Kidney capillary endothelial cell (primary cell): ENCODE measurements at regions not wholly inside any gene's neighbourhood (a gene's known extent, or its start where the extent isn't known, plus 50 kb on each side); places are given as distances from the start of the nearest gene placed in this dataset.
"Not testable (repeated sequence)": the region's sequence is repeated elsewhere in the genome, so short reads cannot be mapped to it uniquely, and the experiment has no call there.

ENCODE experiments used
- DNase-seq: peaks from one replicate; pipeline ENCODE4 v3.0.0-alpha.2; 2018; ENCODE audit warnings: low spot score

DNA sequence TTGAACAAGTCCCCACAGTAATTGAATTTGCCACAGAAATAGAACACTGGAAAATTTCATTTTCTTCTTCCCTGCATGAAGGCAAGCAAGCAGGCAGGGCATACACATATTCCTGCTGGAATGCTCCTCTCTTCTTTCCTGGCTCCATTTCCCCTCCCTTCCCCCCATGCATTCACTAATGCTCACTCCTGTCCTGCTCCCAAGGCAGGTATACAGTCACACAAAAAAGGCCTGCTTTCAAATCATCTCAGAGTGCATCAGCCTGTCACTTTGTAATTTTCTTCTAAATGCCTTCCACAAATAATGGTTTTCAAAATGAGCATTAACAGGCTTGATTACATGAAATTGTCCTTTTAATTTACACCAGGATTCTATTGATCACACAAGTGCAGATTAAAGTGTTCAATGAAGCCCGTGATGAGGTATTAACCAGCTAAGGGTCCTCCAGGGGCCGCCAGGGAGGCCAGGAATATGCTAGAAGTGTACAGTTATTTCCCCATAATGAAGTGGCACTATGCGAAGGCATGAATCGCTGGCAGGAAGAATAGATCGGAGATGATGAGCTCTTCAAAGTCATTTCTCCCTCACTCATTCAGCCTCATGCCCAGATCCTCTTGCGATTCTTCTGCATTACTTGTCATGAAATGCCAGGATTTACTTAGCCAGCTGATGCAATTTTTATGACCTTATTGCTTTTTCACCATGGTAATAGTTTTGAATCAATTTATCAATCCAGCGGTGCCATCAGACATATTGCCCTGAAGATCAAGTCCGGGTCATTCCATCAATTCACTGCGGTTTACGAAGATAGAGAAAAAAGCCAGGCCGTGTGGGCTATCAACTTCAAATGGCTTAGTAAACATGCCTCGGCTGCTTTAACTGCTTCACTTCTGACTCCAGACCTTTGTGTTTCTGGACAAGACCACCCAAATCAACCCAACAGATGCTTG lies 243.5 kb downstream of the GPAT3 start:
- DNase-seq, result no peak

DNA sequence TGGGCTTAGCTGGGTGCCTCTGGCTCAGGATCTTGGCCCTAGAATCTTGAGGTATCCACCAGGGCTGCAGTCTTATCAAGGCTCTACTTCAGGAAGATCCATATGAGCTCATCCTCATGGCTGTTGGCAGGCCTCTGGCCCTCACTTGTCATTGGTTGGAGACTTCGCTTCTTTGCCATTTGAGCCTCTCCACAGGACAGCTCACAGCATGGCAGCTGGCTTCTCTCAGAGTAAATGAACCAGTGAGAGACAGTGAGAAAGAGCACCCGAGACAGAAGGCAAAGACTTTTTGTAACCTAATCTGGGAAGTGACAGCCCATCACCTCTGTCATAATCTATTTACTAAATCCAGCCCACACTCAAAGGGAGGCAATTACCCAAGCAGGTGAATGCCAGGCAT lies 236.8 kb downstream of the GPAT3 start:
- no peak for DNase-seq

DNA sequence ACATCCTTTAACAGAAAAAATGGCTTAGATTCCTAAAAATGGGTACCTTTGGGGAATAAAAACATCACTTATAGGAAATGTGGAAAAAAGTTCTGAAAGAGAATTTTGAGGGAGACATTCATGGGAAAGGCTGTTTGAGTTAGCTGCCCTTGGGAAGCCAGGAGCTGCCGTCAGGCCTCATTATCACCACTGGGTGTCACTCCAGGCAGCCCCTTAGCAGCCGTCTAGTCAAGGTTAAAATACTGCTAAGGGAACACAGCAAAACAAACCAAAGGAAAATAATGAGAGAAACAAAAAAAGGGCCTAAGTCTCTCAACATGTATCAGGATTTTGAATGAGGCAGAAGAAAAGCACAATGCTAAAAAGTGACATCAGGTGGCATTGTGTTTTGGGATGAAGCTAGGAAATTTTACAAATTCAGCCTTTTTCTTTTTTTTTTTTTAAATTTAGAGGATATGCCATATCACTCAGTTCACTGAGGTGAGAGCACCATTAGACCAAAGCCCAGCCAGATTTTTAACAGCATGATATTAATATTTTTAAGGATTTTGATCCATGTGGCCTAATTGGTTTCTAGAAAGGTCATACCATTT lies 235.3 kb downstream of the GPAT3 start:
- peak; percentile 23 for DNase-seq

DNA sequence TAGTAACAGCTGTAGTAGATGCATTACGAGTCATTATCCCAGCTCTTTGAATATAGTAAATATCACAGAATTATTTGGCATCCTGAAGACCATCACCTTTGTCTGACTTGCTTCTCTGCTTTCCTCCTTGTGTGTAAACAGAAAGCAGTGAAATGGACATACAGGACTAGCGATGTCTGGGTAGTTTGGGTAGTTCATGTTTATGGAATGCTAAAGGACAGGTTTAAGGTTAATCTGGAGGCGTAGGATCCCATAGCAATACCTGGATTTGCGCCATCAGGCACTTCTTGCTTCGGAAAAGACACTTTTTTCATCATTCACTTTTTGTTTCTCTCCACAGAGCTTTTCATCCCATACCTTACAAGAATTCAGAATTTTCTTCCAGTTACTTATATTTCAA lies 232.2 kb downstream of the GPAT3 start:
- no peak for DNase-seq

DNA sequence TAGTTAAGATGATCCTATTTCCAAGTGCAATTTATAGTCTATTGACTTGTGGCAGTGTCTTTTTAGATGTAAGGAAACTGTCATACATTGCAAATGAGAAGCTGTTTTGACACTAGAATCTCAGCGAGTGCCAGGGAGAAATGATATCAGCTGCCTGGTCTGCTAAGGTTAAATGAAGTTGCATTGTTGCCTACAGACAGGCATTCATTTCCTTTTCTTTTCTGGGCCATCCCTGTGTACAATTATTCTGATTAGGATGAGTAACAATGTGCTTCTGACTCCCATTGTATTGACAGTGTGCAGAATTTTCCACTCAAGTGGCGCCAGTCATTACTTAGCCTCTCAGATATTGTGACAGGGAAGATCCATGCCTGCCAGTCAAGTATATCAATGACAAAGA lies 231.2 kb downstream of the GPAT3 start:
- no peak for DNase-seq

DNA sequence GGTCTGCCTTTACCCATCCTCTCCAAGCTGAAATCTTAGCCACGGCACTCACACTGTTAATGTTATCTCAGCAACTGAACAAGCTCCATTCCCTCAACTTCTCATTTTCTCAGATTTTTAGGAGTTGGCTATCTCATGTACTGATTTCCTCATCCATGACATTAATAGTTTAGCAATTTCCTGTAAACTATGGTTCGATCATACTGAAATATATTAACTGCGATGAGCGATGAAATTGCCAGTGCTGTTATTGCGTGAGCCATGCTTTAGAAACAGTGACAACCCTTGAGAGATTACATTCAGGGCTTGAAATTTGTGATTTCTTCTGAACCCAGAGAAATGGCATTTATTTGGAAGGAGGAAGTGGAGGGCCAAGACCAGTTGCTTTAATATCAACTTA lies 223.7 kb downstream of the GPAT3 start:
- no peak for DNase-seq

DNA sequence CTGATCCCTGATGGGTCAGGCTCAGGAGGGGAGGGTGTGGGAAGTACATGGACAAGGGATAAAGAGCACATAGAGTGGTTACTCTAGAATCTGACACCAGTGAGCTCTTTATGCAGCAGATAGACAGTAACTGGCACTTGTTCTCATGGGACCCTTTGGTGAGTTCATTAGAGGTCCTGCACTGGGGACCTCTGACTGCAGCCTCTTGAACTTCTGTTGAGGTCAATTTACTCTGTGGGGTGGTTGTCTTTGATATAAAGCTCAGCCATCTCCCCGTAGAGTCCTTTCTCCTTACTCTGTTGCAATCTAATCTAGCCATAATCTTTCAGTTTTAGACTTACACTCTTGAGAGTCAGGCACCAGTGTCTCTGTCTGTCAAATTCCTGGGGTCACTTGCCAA lies 222.4 kb downstream of the GPAT3 start:
- no peak for DNase-seq

DNA sequence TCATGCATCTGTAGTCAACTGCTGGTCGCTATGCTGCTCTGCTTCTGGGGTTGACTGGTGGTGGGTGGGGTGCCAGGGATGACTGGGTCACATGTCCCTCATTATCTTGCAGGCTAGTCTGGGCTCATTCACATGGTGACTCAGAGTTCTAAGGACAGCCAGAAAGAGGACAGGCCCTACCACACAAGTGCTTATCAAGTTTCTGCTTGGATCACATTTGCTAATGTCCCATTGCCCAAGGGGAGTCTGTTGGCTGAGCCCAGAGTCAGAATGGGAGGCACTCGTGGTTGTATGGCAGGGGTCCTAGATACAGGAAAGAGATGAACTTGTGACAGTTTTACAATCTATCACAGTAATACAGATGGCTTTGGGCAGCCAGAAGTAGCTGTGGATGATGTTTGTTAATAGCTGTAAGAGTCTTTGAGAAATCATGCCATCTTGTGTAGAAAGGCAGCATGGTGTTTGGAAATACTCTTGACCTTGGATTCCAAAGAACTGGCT lies 221.3 kb downstream of the GPAT3 start:
- no peak for DNase-seq

DNA sequence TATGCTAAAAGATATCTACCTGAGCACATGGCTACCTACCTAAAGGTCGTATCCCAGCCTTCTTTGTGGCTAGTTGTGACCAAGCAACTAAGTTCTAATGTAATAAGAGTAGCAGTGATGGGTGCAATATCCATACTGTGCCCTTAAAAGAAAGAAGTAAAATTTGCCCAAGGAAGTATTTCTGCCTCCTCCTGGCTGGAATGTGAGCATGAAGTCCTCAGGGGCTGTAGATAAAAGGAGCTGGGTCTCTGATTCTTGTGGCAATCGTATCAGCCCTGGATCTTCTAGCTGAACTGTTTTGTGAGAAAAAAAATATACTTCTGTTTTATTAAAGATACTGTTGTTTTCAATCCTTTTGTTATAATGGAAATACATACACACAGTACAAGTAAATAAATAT lies 217.4 kb downstream of the GPAT3 start:
- DNase-seq, result no peak

DNA sequence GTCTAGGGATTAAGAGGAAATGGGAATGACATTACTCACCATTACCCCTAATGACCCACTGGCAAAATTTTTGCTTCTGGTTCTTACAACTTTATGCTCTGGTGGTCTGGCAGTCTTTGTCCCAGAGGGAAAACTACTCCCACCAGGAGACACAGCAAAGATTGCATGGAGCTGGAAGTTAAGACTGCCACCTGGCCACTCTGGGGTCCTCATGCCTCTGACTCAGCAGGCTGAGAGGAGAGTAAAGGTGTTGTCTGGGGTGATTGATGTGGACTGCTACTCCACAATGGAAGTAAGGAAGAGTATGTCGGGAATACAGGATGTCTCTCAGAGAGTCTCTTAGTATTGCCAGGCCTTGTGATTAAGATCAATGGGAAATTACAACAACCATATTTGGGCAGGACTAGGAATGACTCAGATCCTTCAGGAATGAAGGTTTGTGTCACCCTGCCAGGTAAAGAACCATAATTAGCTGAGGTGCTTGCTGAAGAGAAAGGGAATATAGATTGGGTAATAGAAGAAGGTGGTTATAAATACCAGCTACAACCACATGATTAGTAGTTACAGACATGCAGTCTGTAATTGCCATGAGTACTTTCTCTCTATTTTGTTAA lies 215.5 kb downstream of the GPAT3 start:
- no peak for DNase-seq

DNA sequence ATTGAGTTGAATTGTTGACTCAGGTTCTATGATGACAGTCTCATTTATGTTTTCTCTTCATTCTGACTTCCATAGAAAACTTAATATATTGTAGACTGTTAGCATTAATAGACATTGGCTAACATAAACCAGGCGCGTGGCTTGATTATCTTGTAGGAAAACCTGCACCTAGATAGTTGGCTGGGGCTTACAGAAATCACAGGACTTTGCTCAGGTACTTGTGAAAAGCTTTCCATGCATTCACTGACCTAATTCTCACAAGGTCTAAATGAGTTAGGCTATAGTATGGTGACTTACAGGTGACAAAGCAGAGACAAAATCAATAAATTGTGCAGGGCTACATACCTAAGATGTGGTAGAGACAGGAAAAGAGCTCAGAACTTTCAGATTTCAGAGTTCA lies 212.8 kb downstream of the GPAT3 start:
- no peak for DNase-seq

DNA sequence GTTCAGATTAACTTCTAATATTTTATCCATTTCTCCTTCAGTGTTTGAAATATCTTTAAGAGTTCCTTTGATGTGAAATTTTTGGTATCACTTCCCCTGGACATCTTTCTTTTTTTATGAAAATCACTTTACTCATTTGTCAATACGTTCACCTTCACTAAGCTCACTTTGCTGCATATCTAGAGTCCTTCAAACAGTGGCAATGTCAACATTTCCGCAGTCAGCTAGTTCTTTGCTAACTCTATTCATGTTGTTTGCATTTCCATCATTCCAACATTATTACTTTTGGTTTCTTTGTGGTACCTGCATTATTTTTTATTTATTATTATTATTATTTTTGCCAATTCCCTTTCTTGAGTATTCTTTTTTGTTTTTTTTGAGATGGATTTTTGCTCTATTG lies 203.0 kb downstream of the GPAT3 start:
- DNase-seq, result no peak

DNA sequence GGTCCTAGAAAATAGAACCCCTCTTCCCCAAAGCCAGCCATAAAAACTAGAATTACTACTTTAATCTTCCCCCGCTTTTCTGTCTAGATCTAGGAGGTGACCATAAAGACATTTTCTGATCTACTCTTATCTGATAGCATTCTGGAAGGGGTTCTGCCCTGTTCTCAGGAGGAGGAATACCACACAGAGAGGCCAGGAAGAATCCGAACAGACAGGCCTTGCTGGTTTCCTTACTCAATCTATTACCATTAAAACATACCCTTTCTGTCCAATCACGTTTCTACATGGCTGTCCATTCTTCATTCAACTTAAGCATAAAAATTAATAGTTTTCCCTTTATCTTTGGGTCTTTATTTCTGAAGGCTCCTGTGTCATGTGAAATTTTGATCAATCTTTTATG lies 198.7 kb downstream of the GPAT3 start:
- no peak for DNase-seq

DNA sequence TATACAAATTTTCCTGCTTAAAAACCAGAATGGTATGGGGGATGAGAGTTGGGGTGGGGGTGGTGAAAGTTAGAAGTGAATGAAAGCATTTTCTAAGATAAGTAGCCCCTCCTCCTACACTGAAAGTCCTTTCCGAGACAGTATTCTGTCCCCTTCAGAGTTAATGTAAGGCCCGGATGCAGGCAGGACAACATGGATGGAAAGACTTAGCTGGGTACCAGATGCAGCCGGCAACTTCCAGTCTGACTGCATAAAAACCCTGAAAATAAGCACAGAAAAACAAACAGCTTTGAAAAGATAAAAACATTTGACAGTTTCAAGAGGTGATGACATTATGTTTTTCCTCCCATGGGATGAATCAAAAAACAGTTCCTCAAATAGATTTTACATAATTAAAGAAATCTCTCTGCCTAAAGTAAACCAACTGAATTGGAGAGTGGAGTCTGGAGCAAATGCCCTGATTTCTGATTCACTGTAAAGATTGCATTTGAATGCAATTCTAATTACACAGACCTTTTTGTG lies 196.3 kb downstream of the GPAT3 start:
- no peak for DNase-seq

DNA sequence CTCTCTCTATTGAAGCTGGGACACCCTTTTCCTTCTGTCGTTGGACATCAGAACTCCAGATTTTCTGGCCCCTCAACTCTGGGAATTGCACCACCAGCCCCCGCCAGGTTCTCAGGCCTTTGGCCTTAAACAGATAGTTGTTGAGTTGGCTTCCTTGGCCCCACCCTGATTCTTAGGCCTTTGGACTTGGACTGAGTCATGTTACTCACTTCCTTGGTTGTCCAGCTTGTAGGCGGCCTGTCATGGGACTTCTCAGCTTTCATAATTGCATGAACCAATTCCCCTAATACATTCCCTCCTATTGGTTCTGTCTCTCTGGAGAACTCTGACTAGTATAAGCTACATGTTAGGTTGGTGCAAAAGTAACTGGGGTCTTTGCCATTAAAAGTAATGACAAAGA lies 195.7 kb downstream of the GPAT3 start:
- DNase-seq, result peak; percentile 8

DNA sequence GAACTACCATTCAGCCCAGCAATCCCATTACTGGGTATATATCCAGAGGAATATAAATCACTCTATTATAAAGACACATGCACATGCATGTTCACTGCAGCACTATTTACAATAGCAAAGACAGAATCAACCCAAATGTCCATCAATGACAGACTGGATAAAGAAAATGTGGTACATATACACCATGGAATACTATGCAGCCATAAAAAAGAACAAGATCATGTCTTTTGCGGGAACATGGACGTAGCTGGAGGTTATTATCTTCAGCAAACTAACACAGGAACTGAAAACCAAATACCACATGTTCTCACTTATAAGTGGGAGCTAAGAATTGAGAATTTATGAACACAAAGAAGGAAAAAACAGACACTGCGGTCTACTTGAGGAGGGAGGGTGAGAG lies 195.1 kb downstream of the GPAT3 start:
- not testable (repeated sequence) for DNase-seq

DNA sequence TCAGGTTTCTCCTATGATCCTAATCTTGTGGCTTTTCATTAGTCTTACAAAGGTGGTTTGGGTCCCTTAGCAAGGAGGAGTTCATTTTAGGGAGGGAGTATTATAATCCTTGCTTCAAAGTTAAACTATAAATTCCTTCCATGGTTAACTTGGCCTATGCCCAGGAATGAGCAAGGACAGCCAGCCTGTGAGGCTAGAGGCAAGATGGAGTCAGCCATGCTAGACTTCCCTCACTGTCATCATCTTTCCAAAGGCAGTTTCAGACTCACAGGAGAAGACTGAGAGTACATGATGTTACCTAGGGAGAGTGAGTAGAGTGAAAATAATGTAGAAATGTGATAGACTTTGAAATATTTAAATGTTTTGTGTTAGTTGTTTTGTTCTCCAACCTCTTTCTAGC lies 192.3 kb downstream of the GPAT3 start:
- DNase-seq, result no peak

DNA sequence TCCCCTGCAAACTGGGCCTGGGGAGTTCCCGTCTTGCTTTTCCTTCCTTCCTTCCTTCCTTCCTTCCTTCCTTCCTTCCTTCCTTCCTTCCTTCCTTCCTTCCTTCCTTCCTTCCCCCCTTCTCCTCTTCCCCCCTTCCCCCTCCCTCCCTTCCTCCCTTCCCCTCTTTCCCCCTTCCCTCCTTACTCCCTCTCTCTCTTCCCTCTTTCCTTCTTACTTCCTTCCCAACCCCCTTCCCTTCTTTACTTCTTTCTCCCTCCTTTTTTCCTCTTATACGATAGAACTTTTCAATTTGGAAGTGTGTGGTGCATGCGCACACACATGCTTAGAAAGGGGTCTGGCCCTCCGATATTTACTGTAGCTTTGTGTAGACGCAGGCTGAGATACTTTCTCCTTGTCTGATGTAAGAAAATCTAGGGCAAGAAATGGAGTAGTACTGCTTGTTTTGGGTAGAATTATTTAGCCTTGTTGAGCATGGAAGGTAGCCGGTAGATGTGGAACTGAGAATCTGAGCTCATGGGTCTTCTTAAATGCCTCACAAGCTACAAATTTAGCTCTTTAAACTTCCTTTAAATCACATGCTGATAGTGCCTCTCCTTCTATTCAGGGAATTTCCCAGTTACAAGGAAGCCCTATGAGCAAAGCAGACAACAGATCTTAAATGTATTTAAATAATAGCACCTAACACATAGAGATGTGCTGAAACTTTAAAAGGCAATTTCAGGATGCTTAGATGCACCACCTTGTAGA lies 189.6 kb downstream of the GPAT3 start:
- no peak for DNase-seq

DNA sequence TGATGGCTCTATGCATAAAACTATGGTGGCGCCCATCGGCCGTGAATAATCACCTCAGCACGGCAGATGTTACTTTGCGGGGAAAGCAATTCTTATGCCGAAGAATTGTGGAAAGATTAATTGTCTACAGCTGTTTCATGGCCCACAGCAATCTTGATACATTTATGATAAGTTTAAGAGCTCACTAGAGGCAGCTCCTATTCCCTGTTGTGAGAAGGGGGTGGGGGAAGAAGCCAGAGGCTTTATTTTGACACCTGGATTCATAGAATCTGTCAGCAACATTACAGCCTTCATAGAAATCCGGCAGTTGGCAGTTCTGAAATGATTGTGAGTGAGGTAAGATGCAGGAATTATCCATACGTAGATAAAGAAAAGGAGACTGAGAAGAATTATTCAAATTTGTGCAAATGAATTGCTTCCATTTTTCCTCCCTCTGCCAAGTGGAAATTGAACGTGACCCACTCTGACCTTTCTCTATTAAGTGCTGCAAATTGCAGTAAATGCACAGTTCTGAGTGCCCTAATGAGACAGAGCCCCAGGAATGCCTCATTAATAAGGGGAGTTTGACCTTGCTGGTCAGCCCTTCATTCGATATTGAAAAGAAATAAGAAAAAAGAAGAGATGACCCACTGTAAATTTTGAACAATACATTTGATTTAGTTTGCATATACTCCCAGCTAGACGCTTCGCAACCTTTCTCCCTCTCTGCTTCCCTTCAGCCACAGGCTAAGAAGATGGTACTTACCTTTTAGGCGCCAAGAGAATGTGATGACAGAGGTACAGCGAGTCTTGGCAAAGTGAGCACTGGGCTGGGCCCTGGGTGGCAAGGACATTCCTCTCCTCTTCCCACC lies 188.8 kb downstream of the GPAT3 start:
- no peak for DNase-seq

DNA sequence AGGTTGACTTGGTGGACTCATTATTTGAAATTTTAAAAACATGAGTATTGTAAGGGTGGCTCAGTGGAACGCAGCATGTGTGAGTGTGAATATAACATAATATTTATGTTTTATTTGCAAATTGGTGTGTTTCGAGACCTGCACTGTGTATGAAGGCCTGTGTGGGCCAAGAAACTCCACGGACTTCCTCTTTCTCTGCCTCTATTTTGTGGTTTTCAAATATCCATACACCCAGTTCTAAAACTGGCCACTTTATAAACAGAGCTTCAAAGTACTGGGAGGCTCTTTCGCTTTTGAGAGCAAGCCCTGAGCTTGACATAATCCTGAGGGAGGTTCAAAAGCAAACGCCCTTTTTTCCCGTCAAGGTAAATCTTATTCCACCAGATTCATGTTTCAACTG lies 187.7 kb downstream of the GPAT3 start:
- no peak for DNase-seq

DNA sequence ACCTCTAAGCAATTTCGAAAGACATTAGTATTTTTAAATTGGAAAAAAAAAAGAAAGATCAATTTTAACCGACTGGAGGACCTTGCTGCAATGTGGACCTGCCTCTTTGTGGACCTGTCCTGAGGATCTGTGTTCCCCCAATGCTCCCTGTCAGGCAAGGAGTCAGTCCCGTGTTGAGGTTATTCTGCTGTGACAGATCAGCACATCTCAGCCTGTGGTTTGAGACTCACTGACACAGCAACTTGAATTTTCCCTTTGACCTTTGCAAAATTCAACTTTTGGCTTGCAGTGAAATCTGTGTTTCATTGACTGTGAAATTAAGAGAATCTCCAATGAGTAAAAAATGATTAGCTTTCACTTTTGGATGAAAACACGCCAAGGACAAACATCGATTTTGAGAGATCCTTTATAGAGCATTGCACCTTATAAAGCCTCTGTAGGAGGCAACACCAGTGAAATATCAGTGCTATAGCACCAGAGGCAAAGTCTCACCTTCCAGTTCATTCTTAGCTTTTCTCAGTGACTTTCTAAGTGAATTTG lies 186.9 kb downstream of the GPAT3 start:
- DNase-seq, result no peak
